Common myeloid progenitor, CD34-positive (primary cell): ENCODE measurements at regions not wholly inside any gene's neighbourhood (a gene's known extent, or its start where the extent isn't known, plus 50 kb on each side); places are given as distances from the start of the nearest gene placed in this dataset.

Experiments used
- CTCF ChIA-PET: fragments of 350-600 bp; sonication (Branson Sonifier 250); formaldehyde crosslinking; loops from one replicate; lab custom pipeline; 2021; ENCODE audit warnings: antibody characterized with exemption; lab: Charles Lee
- POLR2A ChIA-PET: fragments of 350-600 bp; sonication (Branson Sonifier 250); formaldehyde crosslinking; loops from one replicate; lab custom pipeline; 2021; ENCODE audit warnings: antibody characterized with exemption; lab: Charles Lee
- DNase-seq, 3 donors: peaks; one replicate each; pipeline versions ENCODE4 v3.0.0 to v3.0.0-alpha.2; 2013
- H3K27ac ChIP-seq, 2 experiments: 1 replicate in 1 of 2; 2 replicates in 1 of 2; pipeline ENCODE4 v1.7.0; 2013; ENCODE audit warnings: inconsistent platforms in 2 of 2, low read length in 2 of 2, mild to moderate bottlenecking in 2 of 2, low read depth in 1 of 2, moderate library complexity in 1 of 2; ENCODE audit not compliant: severe bottlenecking in 2 of 2, insufficient read depth in 1 of 2, poor library complexity in 1 of 2
- H3K27me3 ChIP-seq, 5 experiments: replicated peaks in 2 of 5; 1 replicate in 3 of 5; 2 replicates in 2 of 5; pipeline versions ENCODE4 v1.6.1 to v1.7.0; 2013; ENCODE audit warnings: low read length in 4 of 5, mild to moderate bottlenecking in 2 of 5, moderate library complexity in 2 of 5, inconsistent platforms in 1 of 5; ENCODE audit not compliant: insufficient read depth in 5 of 5, control insufficient read depth in 4 of 5
- H3K36me3 ChIP-seq, 4 experiments: 1 replicate in 2 of 4; 2 replicates in 2 of 4; pipeline versions ENCODE4 v1.6.1 to v1.7.0; 2013; ENCODE audit warnings: low read length in 3 of 4, control low read depth in 1 of 4, mild to moderate bottlenecking in 1 of 4; ENCODE audit not compliant: control insufficient read depth in 4 of 4, insufficient read depth in 4 of 4
- H3K4me1 ChIP-seq, 4 experiments: 1 replicate in 3 of 4; 2 replicates in 1 of 4; pipeline versions ENCODE4 v1.6.1 to v1.7.1; 2013; ENCODE audit warnings: low read length in 3 of 4, mild to moderate bottlenecking in 3 of 4, control low read depth in 1 of 4, inconsistent platforms in 1 of 4, moderate library complexity in 1 of 4; ENCODE audit not compliant: control insufficient read depth in 4 of 4, insufficient read depth in 4 of 4; ENCODE audit errors: control extremely low read depth in 1 of 4
- H3K4me3 ChIP-seq, 7 experiments: 1 replicate in 4 of 7; 2 replicates in 3 of 7; pipeline versions ENCODE4 v1.5.1 to v1.7.0; 2013; ENCODE audit warnings: mild to moderate bottlenecking in 7 of 7, low read length in 6 of 7, moderate library complexity in 6 of 7, inconsistent platforms in 2 of 7, low read depth in 2 of 7, control low read depth in 1 of 7; ENCODE audit not compliant: insufficient read depth in 4 of 7, control insufficient read depth in 1 of 7; ENCODE audit errors: extremely low read depth in 1 of 7
- H3K9me3 ChIP-seq, 5 experiments: 1 replicate in 4 of 5; 2 replicates in 1 of 5; pipeline versions ENCODE4 v1.6.1 to v1.7.1; 2013; ENCODE audit warnings: low read length in 4 of 5, mild to moderate bottlenecking in 2 of 5, inconsistent platforms in 1 of 5, low read depth in 1 of 5, moderate library complexity in 1 of 5; ENCODE audit not compliant: control insufficient read depth in 4 of 5, insufficient read depth in 2 of 5; ENCODE audit errors: control extremely low read depth in 1 of 5
- WGBS: methylation state at CpG from one replicate; pipeline ENCODE4 v1.1.5; 2013; ENCODE audit not compliant: insufficient coverage; 5-methylcytosine and 5-hydroxymethylcytosine counted together

DNA sequence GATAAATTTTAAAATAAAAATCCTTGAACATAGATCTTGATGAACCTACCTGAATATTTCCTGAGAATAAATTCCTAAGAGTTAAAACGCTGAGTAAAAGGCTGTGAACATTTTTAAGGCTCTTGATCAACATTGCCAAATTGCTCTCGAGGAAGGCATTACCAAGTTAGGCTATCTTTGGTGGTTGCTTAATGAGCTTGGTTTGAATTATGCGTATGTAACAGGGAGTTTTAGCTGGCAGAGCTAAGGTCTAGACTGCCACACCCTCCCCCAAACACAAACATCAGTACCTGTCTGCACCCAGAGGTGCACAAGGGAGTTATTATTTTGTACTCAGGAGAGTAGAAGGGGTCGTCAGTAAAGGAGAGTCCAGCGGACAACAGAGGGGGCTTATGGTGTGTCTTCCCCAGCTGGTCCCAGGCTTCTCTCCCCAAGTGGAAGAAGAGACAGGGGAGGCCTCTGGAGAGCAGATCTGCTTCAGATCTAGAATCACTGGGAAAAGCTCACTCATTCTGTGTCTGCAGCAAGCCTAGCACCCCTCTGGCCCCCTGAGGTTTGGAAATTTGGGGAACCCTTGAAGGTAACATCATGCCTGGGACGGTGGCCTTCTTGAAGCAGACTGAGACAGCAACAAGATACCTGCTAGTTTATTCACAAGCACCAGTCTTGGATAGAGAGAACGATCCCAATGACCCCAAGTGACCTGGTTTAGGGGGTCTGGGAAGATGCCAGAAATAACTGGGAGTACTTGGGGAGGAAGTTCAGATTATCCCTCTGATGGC lies 197.2 kb upstream of the ID2 start:
- ChIA-PET POLR2A (interaction anchor here (1.2 kb wide), 1 partner anchor 100 kb away, joined by 3 read pairs; no protein-coding TSS in a partner anchor), CTCF (interaction anchor here (0.8 kb wide), 1 partner anchor 40 kb away, joined by 3 read pairs; no protein-coding TSS in a partner anchor)
- Histone ChIP-seq H3K4me3 (no peak overlapping the region), H3K9me3 (no peaks in the 10 kb centered on the region), H3K4me1 (peaks cover 9 to 73% (median 56%) of the 10 kb centered on the region in 4 experiments), H3K27ac (no peak overlapping the region), H3K36me3 (no peaks in the 10 kb centered on the region), H3K27me3 (no peaks in the 10 kb centered on the region)
- no peak for DNase-seq
- WGBS, result 96% methylated on average over 4 of the region's 7 CpGs

DNA sequence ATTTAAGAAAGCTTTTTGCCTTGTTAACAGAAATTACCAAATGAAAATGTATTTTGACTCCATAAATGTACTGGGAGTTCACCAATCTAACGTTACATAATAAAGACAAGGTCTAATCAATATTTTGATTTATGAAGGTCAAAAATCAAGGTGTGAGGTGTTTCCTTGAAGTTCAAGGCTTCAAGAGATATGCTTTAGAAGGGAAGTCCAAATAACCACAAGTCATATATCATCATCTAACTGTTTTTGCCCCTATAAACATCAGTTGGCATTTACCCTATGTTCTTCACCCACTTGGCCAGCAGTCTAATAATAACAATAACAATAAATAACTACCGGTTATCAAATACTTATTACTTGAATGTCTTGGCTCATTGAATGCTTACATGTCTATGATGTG lies 196.1 kb upstream of the ID2 start:
- ChIA-PET POLR2A (no interaction called here), CTCF (interaction anchor here (0.7 kb wide), 1 partner anchor 13 kb away, joined by 3 read pairs; no protein-coding TSS in a partner anchor)
- H3K4me3 ChIP-seq, result no peak overlapping the region
- peaks cover 9 to 65% (median 54%) of the 10 kb centered on the region in 4 experiments for H3K4me1 ChIP-seq
- no peaks in the 10 kb centered on the region for H3K27me3 ChIP-seq
- WGBS, result no CpG with 5 or more reads among the region's 2 CpGs
- no peaks in the 10 kb centered on the region for H3K9me3 ChIP-seq
- peak in 2 of 3 donors; percentile 54 to 79 for DNase-seq
- H3K36me3 ChIP-seq, result no peaks in the 10 kb centered on the region
- H3K27ac ChIP-seq, result no peak overlapping the region

DNA sequence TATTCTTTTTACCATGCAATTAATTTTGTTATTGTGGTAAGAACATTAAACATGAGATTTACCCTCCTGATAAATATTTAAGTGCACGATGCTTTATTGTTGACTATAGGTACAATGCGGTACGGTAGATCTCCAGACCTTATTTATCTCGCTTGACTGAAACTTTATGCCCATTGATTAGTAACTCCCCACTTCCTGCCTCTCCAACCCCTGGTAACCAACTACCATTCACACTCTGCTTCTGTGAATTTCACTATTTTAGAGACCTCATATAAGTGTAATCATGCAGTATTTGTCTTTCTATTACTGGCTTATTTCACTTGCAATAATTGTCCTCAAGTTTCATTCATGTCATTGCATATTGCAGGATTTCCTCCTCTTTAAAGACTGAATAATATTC lies 195.7 kb upstream of the ID2 start:
- POLR2A ChIA-PET, result no interaction called here
- Histone ChIP-seq H3K27ac (no peak overlapping the region), H3K4me3 (no peak overlapping the region), H3K4me1 (peaks cover 9 to 65% (median 53%) of the 10 kb centered on the region in 4 experiments), H3K27me3 (no peaks in the 10 kb centered on the region), H3K9me3 (no peaks in the 10 kb centered on the region), H3K36me3 (no peaks in the 10 kb centered on the region)
- DNase-seq, result no peak
- CTCF ChIA-PET, result no interaction called here
- WGBS, result no CpG with 5 or more reads among the region's 4 CpGs

DNA sequence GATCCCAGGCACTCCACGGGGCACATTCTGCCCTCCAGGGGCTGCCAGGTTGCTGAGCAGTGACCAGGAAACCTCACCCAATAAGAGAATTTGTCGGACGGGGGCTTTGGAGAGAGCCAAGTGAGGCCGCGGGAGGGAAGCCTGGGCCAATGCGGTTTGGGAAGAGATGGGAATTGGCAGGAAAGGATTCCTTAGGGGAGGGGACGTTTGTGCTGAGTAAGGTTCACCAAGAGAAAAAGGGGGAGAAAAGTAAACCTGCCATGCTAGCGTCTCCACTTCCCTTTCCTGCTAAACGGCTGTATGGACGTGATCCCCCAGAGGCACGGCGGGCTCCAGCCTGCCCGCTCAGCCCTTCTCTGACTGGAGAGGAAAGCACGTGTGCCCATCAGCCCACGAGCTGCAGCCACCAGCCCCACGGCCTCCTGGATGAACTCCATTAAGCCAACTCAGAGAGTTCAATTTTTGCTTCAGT lies 194.4 kb upstream of the ID2 start:
- DNase-seq, result peak; percentile 19 to 74 (median 64)
- CTCF ChIA-PET, result interaction anchor here (1.0 kb wide), 1 partner anchor 10 kb away, joined by 3 read pairs; no protein-coding TSS in a partner anchor
- Histone ChIP-seq H3K27me3 (no peaks in the 10 kb centered on the region), H3K36me3 (no peaks in the 10 kb centered on the region), H3K9me3 (no peaks in the 10 kb centered on the region), H3K27ac (no peak overlapping the region), H3K4me1 (peaks cover 13 to 60% (median 46%) of the 10 kb centered on the region in 4 experiments), H3K4me3 (peak overlapping the region in 3 of 7 experiments; percentile 34 to 40 (median 35))
- WGBS, result 45% methylated on average over 12 of the region's 16 CpGs
- POLR2A ChIA-PET, result interaction anchor here (2.2 kb wide), 1 partner anchor 56 kb away, joined by 6 read pairs; no protein-coding TSS in a partner anchor

DNA sequence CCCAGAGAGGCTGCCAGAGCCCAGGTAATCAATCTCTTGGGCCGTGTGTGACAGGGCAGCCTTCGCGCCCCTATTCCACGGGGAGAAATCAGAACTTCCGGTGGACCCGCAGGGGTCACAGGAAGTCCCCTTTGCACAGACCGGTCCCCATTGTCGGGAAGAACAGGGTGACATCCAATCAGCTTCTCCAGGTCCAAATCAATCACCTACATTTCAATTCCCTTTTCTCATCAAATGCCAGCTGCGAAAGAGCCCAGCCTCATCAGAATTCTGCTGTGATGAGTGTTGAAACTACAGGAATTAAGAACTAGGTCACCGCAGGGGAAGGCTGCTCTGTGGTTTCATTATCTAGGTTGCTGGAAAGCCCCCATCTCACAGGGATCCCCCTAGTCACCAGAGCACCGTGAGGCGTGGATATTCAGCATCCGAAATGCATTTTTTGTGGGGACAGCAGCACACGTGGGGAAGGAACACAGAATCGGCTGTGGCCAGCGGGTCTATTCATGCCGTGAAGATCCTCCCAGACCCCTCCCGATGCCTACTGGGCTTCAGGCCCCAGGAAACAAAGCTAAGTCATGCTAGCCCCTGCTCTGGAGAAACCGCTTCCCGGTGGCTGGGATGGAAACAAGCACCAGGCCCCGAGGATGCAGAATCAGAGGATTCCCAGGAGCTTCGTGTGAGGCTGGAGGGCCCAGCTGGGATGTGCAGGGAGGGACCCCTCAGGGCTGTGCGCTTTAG lies 193.7 kb upstream of the ID2 start:
- ChIA-PET POLR2A (interaction anchor here (0.9 to 2.2 kb wide), 3 partner anchors 27 to 57 kb away, joined by 3 to 6 read pairs (median 3); no protein-coding TSS in a partner anchor), CTCF (interaction anchor here (0.7 to 1.5 kb wide), 5 partner anchors 10 to 93 kb away, joined by 3 read pairs; no protein-coding TSS in a partner anchor)
- Histone ChIP-seq H3K4me3 (peak overlapping the region in 3 of 7 experiments; percentile 34 to 40 (median 35)), H3K4me1 (peaks cover 13 to 60% (median 44%) of the 10 kb centered on the region in 4 experiments), H3K27ac (no peak overlapping the region), H3K36me3 (no peaks in the 10 kb centered on the region), H3K27me3 (no peaks in the 10 kb centered on the region), H3K9me3 (no peaks in the 10 kb centered on the region)
- WGBS, result 44% methylated on average over 22 of the region's 23 CpGs
- peak; percentile 75 to 97 (median 97) for DNase-seq

DNA sequence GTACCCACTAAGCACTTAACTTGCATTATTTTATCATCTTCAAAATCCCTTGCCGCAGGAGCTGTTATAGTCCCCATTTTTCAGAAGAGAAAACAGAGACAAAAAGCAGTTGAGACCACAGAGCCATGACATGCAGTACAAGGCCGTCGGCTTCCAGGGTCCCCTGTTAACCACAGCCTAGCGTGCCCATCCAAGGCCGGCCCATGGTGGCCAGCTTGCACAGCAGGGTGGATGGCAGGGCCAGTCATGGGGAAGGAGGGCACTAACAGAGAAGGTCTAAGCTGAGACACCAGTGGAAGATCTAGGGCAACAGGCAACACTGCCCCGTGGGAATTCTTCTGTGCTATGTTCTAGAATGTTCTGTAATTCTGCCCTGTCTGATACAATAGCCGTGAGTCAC lies 192.6 kb upstream of the ID2 start:
- CTCF ChIA-PET, result interaction anchor here (1.2 to 1.5 kb wide), 3 partner anchors 17 to 28 kb away, joined by 3 read pairs; no protein-coding TSS in a partner anchor
- 95% methylated on average over 6 of the region's 7 CpGs for WGBS

More for the DNA sequence above, 192.6 kb upstream of the ID2 start:
- POLR2A ChIA-PET, result interaction anchor here (0.6 to 2.2 kb wide), 4 partner anchors 26 to 349 kb away, joined by 3 to 6 read pairs (median 3); no protein-coding TSS in a partner anchor
- no peak overlapping the region for H3K4me3 ChIP-seq
- H3K27ac ChIP-seq, result no peak overlapping the region
- peaks cover 13 to 63% (median 44%) of the 10 kb centered on the region in 4 experiments for H3K4me1 ChIP-seq
- DNase-seq, result no peak
- H3K36me3 ChIP-seq, result no peaks in the 10 kb centered on the region
- no peaks in the 10 kb centered on the region for H3K27me3 ChIP-seq
- H3K9me3 ChIP-seq, result no peaks in the 10 kb centered on the region
